ENCODE measurements at regions not wholly inside any gene's neighbourhood (a gene's known extent, or its start where the extent isn't known, plus 50 kb on each side); places are given as distances from the start of the nearest gene placed in this dataset.

GRCh38 chr1:4452701-4453100, 201.7 kb upstream of the AJAP1 start (continued):
- TF ChIP-seq, protein P1, sequence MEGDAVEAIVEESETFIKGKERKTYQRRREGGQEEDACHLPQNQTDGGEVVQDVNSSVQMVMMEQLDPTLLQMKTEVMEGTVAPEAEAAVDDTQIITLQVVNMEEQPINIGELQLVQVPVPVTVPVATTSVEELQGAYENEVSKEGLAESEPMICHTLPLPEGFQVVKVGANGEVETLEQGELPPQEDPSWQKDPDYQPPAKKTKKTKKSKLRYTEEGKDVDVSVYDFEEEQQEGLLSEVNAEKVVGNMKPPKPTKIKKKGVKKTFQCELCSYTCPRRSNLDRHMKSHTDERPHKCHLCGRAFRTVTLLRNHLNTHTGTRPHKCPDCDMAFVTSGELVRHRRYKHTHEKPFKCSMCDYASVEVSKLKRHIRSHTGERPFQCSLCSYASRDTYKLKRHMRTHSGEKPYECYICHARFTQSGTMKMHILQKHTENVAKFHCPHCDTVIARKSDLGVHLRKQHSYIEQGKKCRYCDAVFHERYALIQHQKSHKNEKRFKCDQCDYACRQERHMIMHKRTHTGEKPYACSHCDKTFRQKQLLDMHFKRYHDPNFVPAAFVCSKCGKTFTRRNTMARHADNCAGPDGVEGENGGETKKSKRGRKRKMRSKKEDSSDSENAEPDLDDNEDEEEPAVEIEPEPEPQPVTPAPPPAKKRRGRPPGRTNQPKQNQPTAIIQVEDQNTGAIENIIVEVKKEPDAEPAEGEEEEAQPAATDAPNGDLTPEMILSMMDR (IDR thresholded peaks at IDR 0.05; ENCODE audit: low read depth, low read length, missing input control) = no peak
- no peak for TF ChIP-seq FOXA2 (IDR thresholded peaks at IDR 0.05)

DNA sequence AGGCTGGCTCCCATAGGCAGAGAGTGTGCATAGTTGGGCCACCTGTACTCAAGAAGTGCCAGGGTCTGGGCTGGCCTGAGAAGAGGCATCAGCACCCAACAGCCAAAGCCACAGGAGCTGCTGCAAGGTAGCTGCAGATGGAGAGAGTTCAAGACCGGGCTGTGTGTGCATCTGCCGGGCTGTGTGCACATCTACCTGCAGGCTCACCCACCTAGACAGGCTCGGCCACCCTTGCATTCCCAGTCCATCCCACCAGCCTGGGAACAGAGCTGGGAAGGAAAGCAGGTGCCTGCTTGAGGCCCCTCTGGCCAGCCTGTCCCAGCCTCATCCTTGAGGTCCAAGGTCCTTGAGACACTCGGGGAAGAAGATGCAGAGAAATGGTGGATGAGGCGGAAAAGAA, 194.4 kb upstream of the AJAP1 start:
- Histone ChIP-seq H3K27me3 (ENCODE audit: control insufficient read depth in 4 of 4, insufficient read depth in 4 of 4, low read length in 3 of 4) (no peaks in the 10 kb centered on the region), H3K4me3 (ENCODE audit: low read depth in 1 of 3, low read length in 3 of 3) (no peak overlapping the region), H3K27ac (ENCODE audit: low read depth in 1 of 2, low read length in 2 of 2) (no peak overlapping the region), H3K4me1 (ENCODE audit: control insufficient read depth in 4 of 4, insufficient read depth in 4 of 4, low read length in 3 of 4) (peaks cover 0 to 2% (median 0%) of the 10 kb centered on the region in 4 donors), H3K9me3 (ENCODE audit: control insufficient read depth in 4 of 4, low read length in 3 of 4) (no peaks in the 10 kb centered on the region), H3K9ac (ENCODE audit: low read depth in 1 of 2, low read length in 2 of 2) (no peak overlapping the region), H3K36me3 (ENCODE audit: control insufficient read depth in 4 of 4, insufficient read depth in 3 of 4, low read depth in 1 of 4, low read length in 3 of 4) (no peaks in the 10 kb centered on the region)
- TF ChIP-seq, protein P2, sequence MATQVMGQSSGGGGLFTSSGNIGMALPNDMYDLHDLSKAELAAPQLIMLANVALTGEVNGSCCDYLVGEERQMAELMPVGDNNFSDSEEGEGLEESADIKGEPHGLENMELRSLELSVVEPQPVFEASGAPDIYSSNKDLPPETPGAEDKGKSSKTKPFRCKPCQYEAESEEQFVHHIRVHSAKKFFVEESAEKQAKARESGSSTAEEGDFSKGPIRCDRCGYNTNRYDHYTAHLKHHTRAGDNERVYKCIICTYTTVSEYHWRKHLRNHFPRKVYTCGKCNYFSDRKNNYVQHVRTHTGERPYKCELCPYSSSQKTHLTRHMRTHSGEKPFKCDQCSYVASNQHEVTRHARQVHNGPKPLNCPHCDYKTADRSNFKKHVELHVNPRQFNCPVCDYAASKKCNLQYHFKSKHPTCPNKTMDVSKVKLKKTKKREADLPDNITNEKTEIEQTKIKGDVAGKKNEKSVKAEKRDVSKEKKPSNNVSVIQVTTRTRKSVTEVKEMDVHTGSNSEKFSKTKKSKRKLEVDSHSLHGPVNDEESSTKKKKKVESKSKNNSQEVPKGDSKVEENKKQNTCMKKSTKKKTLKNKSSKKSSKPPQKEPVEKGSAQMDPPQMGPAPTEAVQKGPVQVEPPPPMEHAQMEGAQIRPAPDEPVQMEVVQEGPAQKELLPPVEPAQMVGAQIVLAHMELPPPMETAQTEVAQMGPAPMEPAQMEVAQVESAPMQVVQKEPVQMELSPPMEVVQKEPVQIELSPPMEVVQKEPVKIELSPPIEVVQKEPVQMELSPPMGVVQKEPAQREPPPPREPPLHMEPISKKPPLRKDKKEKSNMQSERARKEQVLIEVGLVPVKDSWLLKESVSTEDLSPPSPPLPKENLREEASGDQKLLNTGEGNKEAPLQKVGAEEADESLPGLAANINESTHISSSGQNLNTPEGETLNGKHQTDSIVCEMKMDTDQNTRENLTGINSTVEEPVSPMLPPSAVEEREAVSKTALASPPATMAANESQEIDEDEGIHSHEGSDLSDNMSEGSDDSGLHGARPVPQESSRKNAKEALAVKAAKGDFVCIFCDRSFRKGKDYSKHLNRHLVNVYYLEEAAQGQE (IDR thresholded peaks at IDR 0.05) = no peak
- TF ChIP-seq, protein P1 (IDR thresholded peaks at IDR 0.05; ENCODE audit: low read depth, low read length, missing input control) = no peak
- 86% methylated on average over 5 of the region's 5 CpGs for WGBS
- no peak for DNase-seq (ENCODE audit: low spot score)

- Histone ChIP-seq H3K27ac (ENCODE audit: low read depth in 1 of 2, low read length in 2 of 2) (no peak overlapping the region), H3K4me3 (ENCODE audit: low read depth in 1 of 3, low read length in 3 of 3) (no peak overlapping the region), H3K27me3 (ENCODE audit: control insufficient read depth in 4 of 4, insufficient read depth in 4 of 4, low read length in 3 of 4) (no peaks in the 10 kb centered on the region), H3K36me3 (ENCODE audit: control insufficient read depth in 4 of 4, insufficient read depth in 3 of 4, low read depth in 1 of 4, low read length in 3 of 4) (no peaks in the 10 kb centered on the region), H3K9me3 (ENCODE audit: control insufficient read depth in 4 of 4, low read length in 3 of 4) (no peaks in the 10 kb centered on the region), H3K9ac (ENCODE audit: low read depth in 1 of 2, low read length in 2 of 2) (no peak overlapping the region), H3K4me1 (ENCODE audit: control insufficient read depth in 4 of 4, insufficient read depth in 4 of 4, low read length in 3 of 4) (peaks cover 0 to 2% (median 0%) of the 10 kb centered on the region in 4 donors)
- DNase-seq (ENCODE audit: low spot score) = no peak
- WGBS = 83% methylated on average over 14 of the region's 14 CpGs
- TF ChIP-seq RXRA (IDR thresholded peaks at IDR 0.05) (no peak), NR2F2 (IDR thresholded peaks at IDR 0.05) (no peak), HNF4G (IDR thresholded peaks at IDR 0.05) (no peak), TAF1 (conservative IDR thresholded peaks at IDR 0.05) (no peak), GABPA (IDR thresholded peaks at IDR 0.05 in 1 of 2, conservative IDR thresholded peaks at IDR 0.05 in 1 of 2) (no peak), YY1 (IDR thresholded peaks at IDR 0.05) (no peak), RAD21 (IDR thresholded peaks at IDR 0.05) (no peak), EGR1 (IDR thresholded peaks at IDR 0.05; ENCODE audit: low read depth in 2 of 2) (no peak), ZBTB33 (IDR thresholded peaks at IDR 0.05) (no peak)
- TF ChIP-seq, protein P2 (IDR thresholded peaks at IDR 0.05) = no peak
- TF ChIP-seq, protein P1 (IDR thresholded peaks at IDR 0.05; ENCODE audit: low read depth, low read length, missing input control) = no peak
- TF ChIP-seq, protein P3, sequence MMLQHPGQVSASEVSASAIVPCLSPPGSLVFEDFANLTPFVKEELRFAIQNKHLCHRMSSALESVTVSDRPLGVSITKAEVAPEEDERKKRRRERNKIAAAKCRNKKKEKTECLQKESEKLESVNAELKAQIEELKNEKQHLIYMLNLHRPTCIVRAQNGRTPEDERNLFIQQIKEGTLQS (IDR thresholded peaks at IDR 0.05) = no peak
Measured at GRCh38 chr1:4460651-4461050, 193.8 kb upstream of the AJAP1 start.
